Left renal pelvis (tissue), 4 donors: ENCODE measurements at regions not wholly inside any gene's neighbourhood (a gene's known extent, or its start where the extent isn't known, plus 50 kb on each side); places are given as distances from the start of the nearest gene placed in this dataset.

Experiments
- DNase-seq, 4 donors: peaks; one replicate each; pipeline ENCODE4 v3.0.0-alpha.2; 2013; ENCODE audit warnings: low read depth in 4 of 4, low spot score in 3 of 4

- no peak for DNase-seq
Measured at GRCh38 chr18:2420367-2420766, 150.9 kb downstream of the METTL4 start.

GRCh38 chr18:2423761-2424160, 147.5 kb downstream of the METTL4 start:
- DNase-seq = no peak

GRCh38 chr18:2424420-2424819, 146.9 kb downstream of the METTL4 start:
- DNase-seq = no peak

GRCh38 chr18:2425426-2426317, 145.6 kb downstream of the METTL4 start:
- no peak for DNase-seq

GRCh38 chr18:2430191-2430590, 141.1 kb downstream of the METTL4 start:
- no peak for DNase-seq

DNA sequence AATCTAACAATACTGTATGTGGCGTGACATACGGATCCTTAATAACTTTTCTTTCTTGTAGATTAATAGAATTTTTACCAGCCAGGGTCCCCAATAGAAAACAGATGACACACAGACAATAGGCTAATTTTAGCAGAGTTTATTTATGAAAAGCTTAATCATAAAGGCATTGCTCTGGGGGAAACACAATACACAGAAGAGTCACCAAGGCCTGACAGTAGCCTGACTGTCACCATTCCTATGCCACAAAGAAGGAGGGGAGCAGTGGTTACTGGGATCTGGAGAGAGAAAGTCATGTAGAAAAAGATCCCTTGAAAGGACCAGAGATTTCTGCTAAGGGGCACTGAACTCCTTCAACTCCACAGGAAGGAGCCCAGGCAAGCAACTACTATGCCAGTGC, 139.5 kb downstream of the METTL4 start:
- DNase-seq = no peak

GRCh38 chr18:2433366-2433765, 137.9 kb downstream of the METTL4 start:
- no peak for DNase-seq

DNA sequence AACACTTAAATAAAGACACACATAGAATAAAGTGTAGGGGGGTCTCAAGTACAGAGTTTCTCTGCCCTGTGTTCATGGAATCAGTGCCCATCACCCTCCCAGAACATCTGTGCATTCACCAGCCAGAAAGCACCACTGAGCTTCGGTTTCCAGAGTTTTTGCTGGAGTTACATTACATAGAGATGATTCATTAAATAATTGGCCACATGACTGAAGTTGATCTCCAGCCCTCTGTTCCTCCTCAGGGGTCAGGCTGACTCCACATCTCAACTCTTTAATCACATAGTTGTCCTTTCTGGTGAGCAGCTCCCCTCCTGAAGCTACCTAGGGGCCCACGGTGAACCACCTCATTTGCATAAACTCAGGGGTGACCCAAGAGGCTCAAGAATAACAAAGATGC, 129.8 kb downstream of the METTL4 start:
- DNase-seq = no peak

- DNase-seq = no peak
Measured at GRCh38 chr18:2442006-2442405, 129.3 kb downstream of the METTL4 start.

GRCh38 chr18:2442726-2443275, 128.5 kb downstream of the METTL4 start:
- no peak for DNase-seq

GRCh38 chr18:2444201-2444875, 127.0 kb downstream of the METTL4 start:
- DNase-seq = no peak

- DNase-seq = no peak
Measured at GRCh38 chr18:2448565-2449151, 122.6 kb downstream of the METTL4 start.

- no peak for DNase-seq
Measured at GRCh38 chr18:2451556-2451955, 119.7 kb downstream of the METTL4 start.

GRCh38 chr18:2459886-2460285, 111.4 kb downstream of the METTL4 start:
- no peak for DNase-seq

DNA sequence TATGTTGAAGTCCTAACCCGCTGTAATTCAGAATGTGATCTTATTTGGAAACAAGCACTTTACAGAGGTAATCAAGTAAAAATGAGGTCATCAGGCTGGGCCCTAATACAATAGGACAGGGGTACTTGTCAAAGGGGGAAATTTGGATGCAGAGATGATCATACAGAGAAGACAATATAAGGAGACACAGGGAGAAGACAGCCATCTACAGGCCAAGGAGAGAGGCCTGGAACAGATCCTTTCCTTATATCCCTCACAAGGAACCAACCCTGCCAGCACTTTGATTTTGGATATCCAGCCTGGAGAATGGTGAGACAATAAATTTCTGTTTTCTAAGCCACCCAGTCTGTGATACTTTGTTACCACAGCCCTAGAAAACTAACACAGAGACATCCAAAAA, 104.3 kb downstream of the METTL4 start:
- no peak for DNase-seq

GRCh38 chr18:2468051-2468450, 103.3 kb downstream of the METTL4 start:
- DNase-seq = no peak

GRCh38 chr18:2471523-2471922, 99.8 kb downstream of the METTL4 start:
- DNase-seq = no peak

- no peak for DNase-seq
Measured at GRCh38 chr18:2478662-2479061, 92.6 kb downstream of the METTL4 start.

DNA sequence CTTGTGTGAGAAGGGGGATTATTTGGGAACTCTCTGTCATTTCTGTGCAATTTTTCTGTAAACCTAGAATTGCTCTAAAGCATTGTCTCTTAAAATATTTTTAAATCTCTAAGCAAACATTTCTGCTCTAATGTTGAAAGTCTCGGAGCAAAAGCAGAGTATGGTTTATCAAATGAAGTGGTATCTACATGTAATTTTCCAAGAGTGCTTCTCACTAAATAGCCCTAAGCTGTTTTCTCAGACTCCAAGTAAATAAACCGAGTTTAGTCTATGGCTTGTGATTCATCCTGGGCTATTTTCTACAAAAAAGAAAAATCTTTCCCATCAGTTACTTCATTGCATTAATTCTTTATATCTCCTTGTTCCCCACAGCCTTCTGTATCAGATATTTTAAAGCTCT, 90.8 kb downstream of the METTL4 start:
- DNase-seq = no peak

DNA sequence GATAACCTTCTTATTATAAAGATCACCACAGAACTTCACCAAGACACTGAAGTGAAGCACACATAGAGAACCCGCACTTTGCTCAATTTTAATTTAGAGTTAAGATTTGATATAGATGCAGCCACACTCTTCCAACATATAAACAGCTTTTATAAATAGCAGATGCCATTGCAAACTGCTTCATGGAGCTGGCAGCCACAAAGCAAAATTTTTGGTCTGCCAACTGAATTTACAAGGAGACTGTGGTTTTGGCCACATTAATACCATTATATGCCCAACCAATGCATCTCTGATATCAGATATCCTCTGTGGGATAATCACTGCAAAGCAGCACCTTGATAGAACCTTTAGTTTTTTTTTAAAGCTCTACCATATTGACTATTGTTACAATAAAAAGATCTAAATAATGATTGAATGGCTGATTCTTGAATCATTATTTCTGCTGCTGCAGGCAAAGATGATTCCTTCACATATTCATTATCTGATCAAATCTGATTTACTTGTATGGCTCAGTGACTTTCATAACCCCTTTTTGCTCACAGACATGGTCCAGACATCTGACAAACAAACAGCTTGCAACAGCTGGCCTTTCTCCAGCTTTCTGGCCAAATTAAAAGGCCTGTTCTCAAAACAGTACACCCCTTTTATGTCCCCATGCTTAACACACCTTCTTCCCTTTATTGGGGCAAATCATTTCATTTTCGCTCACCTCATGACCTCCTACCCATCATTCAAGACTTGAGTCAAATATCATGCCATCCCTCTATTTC, 88.4 kb downstream of the METTL4 start:
- DNase-seq = no peak

GRCh38 chr18:2485983-2486382, 85.3 kb downstream of the METTL4 start:
- peak in 2 of 4 donors; percentile 34 to 47 for DNase-seq
